IMR-90 (cell line): ENCODE measurements at regions not wholly inside any gene's neighbourhood (a gene's known extent, or its start where the extent isn't known, plus 50 kb on each side); places are given as distances from the start of the nearest gene placed in this dataset.
"Not testable (repeated sequence)": the region's sequence is repeated elsewhere in the genome, so short reads cannot be mapped to it uniquely, and the experiment has no call there.

Source experiments
- ATAC-seq: fragments of 200-7000 bp; cut with Tn5 transposase; 2 replicates; pipeline ENCODE4 v1.9.1; 2020; ENCODE audit warnings: low read depth, mild to moderate bottlenecking, moderate library complexity
- BruUV-seq: library from RNA; stranded (reverse); fragments of 400-500 nt; replicated peaks from 2 replicates; lab custom pipeline; 2021; lab: Mats Ljungman, UMichigan
- CTCF ChIA-PET: fragments of 300-600 bp; formaldehyde crosslinking; extraction: SDS; loops from one replicate; lab custom pipeline; 2021; ENCODE audit warnings: antibody characterized with exemption; lab: Yijun Ruan, JAX
- POLR2A ChIA-PET: fragments of 300-600 bp; sonication (Branson Sonifier 250); formaldehyde crosslinking; loops from one replicate; lab custom pipeline; 2022; ENCODE audit warnings: antibody characterized with exemption; ENCODE audit not compliant: unreplicated experiment; lab: Charles Lee
- DNase-seq: peaks from one replicate; pipeline ENCODE4 v3.0.0; 2013
- H2AFZ ChIP-seq: replicated peaks from 2 replicates; pipeline ENCODE3; 2013; ENCODE audit warnings: low read length, mild to moderate bottlenecking; ENCODE audit not compliant: poor library complexity
- H2AK5ac ChIP-seq: 2 replicates; pipeline ENCODE4 v1.6.1; 2013; ENCODE audit warnings: low read depth, low read length, inconsistent platforms
- H2AK9ac ChIP-seq: replicated peaks from 2 replicates; pipeline ENCODE3; 2013; ENCODE audit warnings: mild to moderate bottlenecking, low read depth, low read length, moderate library complexity; ENCODE audit not compliant: poor library complexity
- H2BK120ac ChIP-seq: 2 replicates; pipeline ENCODE4 v1.6.1; 2013; ENCODE audit warnings: low read depth, low read length, inconsistent platforms
- H2BK15ac ChIP-seq: 3 replicates; pipeline ENCODE4 v1.6.1; 2013; ENCODE audit warnings: low read depth, low read length, inconsistent platforms
- H2BK20ac ChIP-seq: 2 replicates; pipeline ENCODE4 v1.6.1; 2013; ENCODE audit warnings: low read depth, mild to moderate bottlenecking, inconsistent platforms, low read length, moderate library complexity
- H2BK5ac ChIP-seq: 2 replicates; pipeline ENCODE4 v1.6.1; 2013; ENCODE audit warnings: mild to moderate bottlenecking, low read depth, low read length, inconsistent platforms; ENCODE audit not compliant: poor library complexity, severe bottlenecking
- H3K14ac ChIP-seq: replicated peaks from 2 replicates; pipeline ENCODE4 v1.6.1; 2013; ENCODE audit warnings: low read depth, low read length, inconsistent platforms
- H3K18ac ChIP-seq: 2 replicates; pipeline ENCODE4 v1.6.1; 2013; ENCODE audit warnings: low read depth, low read length, control low read depth
- H3K23ac ChIP-seq: 2 replicates; pipeline ENCODE4 v1.6.1; 2013; ENCODE audit warnings: low read depth, low read length, inconsistent platforms
- H3K27ac ChIP-seq: 2 replicates; pipeline ENCODE4 v1.5.1; 2013; ENCODE audit warnings: mild to moderate bottlenecking, control low read depth, low read length; ENCODE audit not compliant: insufficient read depth
- H3K27me3 ChIP-seq: 2 replicates; pipeline ENCODE4 v1.6.1; 2013; ENCODE audit warnings: low read length; ENCODE audit not compliant: control insufficient read depth, insufficient read depth
- H3K36me3 ChIP-seq: 2 replicates; pipeline ENCODE4 v1.6.1; 2013; ENCODE audit warnings: low read length, mixed read lengths; ENCODE audit not compliant: control insufficient read depth, insufficient read depth
- H3K4ac ChIP-seq: 2 replicates; pipeline ENCODE4 v1.6.1; 2013; ENCODE audit warnings: low read depth, low read length, inconsistent platforms
- H3K4me1 ChIP-seq: 2 replicates; pipeline ENCODE4 v1.6.1; 2013; ENCODE audit warnings: low read length, mixed read lengths; ENCODE audit not compliant: control insufficient read depth, insufficient read depth
- H3K4me2 ChIP-seq: 2 replicates; pipeline ENCODE4 v1.6.1; 2013; ENCODE audit warnings: low read depth, mild to moderate bottlenecking, control low read depth, low read length, moderate library complexity
- H3K4me3 ChIP-seq: 2 replicates; pipeline ENCODE4 v1.5.1; 2013; ENCODE audit warnings: low read depth, mild to moderate bottlenecking, control low read depth, low read length, moderate library complexity; ENCODE audit not compliant: insufficient read depth
- H3K56ac ChIP-seq: 2 replicates; pipeline ENCODE4 v1.6.1; 2013; ENCODE audit warnings: low read length, inconsistent platforms; ENCODE audit not compliant: insufficient read depth; ENCODE audit errors: extremely low read depth
- H3K79me1 ChIP-seq, 2 experiments: 2 replicates each; pipeline ENCODE4 v1.6.1; 2013; ENCODE audit warnings: low read length in 2 of 2, inconsistent platforms in 1 of 2, low read depth in 1 of 2
- H3K9ac ChIP-seq: 2 replicates; pipeline ENCODE4 v1.6.1; 2013; ENCODE audit warnings: low read depth, low read length, control low read depth
- H3K9me1 ChIP-seq: 2 replicates; pipeline ENCODE4 v1.6.1; 2013; ENCODE audit warnings: low read length, inconsistent platforms; ENCODE audit not compliant: insufficient read depth
- H3K9me3 ChIP-seq: 2 replicates; pipeline ENCODE4 v1.6.1; 2013; ENCODE audit warnings: low read length; ENCODE audit not compliant: control insufficient read depth, insufficient read depth
- H4K20me1 ChIP-seq: 2 replicates; pipeline ENCODE4 v1.6.1; 2013; ENCODE audit warnings: low read length, inconsistent platforms; ENCODE audit not compliant: insufficient read depth
- H4K5ac ChIP-seq: 2 replicates; pipeline ENCODE4 v1.6.1; 2013; ENCODE audit warnings: mild to moderate bottlenecking, low read depth, low read length, control low read depth
- H4K8ac ChIP-seq, 2 experiments: 2 replicates each; pipeline ENCODE4 v1.6.1; 2013; ENCODE audit warnings: low read depth in 2 of 2, low read length in 2 of 2, control low read depth in 1 of 2, inconsistent platforms in 1 of 2
- H4K91ac ChIP-seq: 2 replicates; pipeline ENCODE4 v1.6.1; 2013; ENCODE audit warnings: low read depth, low read length, inconsistent platforms; ENCODE audit not compliant: insufficient read depth
- FOS ChIP-seq: fragments of 150-350 bp; IDR thresholded peaks from 2 replicates; pipeline ENCODE4 v1.6.1; 2016; ENCODE audit warnings: low read depth, low read length
- MAFK ChIP-seq: IDR thresholded peaks from 2 replicates; pipeline ENCODE4 v1.6.1; 2012; ENCODE audit warnings: low read depth, low read length, improper control_type of control experiment
- MAZ ChIP-seq: IDR thresholded peaks from 2 replicates; pipeline ENCODE4 v1.6.1; 2012; ENCODE audit warnings: low read depth, mild to moderate bottlenecking, low read length, improper control_type of control experiment, moderate library complexity, borderline replicate concordance
- MXI1 ChIP-seq: IDR thresholded peaks from 2 replicates; pipeline ENCODE4 v1.6.1; 2012; ENCODE audit warnings: low read depth, mild to moderate bottlenecking, low read length, moderate library complexity, borderline replicate concordance
- POLR2A ChIP-seq: IDR thresholded peaks from 2 replicates; pipeline ENCODE4 v1.6.1; 2012; ENCODE audit warnings: mild to moderate bottlenecking, low read depth, low read length
- RFX5 ChIP-seq: IDR thresholded peaks from 2 replicates; pipeline ENCODE4 v1.8.0; 2012; ENCODE audit warnings: low read depth, mild to moderate bottlenecking, low read length, moderate library complexity
- SMC3 ChIP-seq: fragments of 150-350 bp; IDR thresholded peaks from 2 replicates; pipeline ENCODE4 v1.6.1; 2016; ENCODE audit warnings: low read depth, mild to moderate bottlenecking, antibody characterized with exemption, low read length, moderate library complexity
- WGBS, 2 experiments: methylation state at CpG; one replicate each; pipeline versions ENCODE4 v1.1.5 to v1.1.7; 2013; ENCODE audit warnings: missing lambda C conversion rate in 2 of 2; ENCODE audit not compliant: insufficient read length in 1 of 2; ENCODE audit errors: extremely low coverage in 2 of 2; 5-methylcytosine and 5-hydroxymethylcytosine counted together
- dilution Hi-C: fragments of 300-500 bp; cut with HindIII; formaldehyde crosslinking; loops from one replicate; pipeline ENCODE4 v1.14.3; 2018; ENCODE audit warnings: low sequenced_read_pairs; ENCODE audit not compliant: unreplicated experiment
- in situ Hi-C: fragments of 300-500 bp; cut with MboI; formaldehyde crosslinking; loops from 3 replicates; pipeline ENCODE4 v1.14.3; 2019; ENCODE audit warnings: low sequenced_read_pairs, inconsistent platforms, mixed read lengths
- intact Hi-C: fragments of 100-400 bp; cut with micrococcal nuclease; formaldehyde crosslinking; loops from 2 replicates; pipeline ENCODE4 v1.10.0; 2022
- TF ChIP-seq, protein P1 (sequence below): fragments of 150-350 bp; IDR thresholded peaks from 2 replicates; pipeline ENCODE4 v1.6.1; 2017; ENCODE audit warnings: mild to moderate bottlenecking, antibody characterized with exemption, low read length, low read depth

GRCh38 chr1:29590583-29591565 is 354.6 kb downstream of the PTPRU start:
- in situ Hi-C loops (no loop called here), dilution Hi-C loops (no loop called here), intact Hi-C loops (no loop called here)
- Histone ChIP-seq H3K14ac (no peak overlapping the region), H3K36me3 (no peaks in the 10 kb centered on the region), H3K9me3 (no peaks in the 10 kb centered on the region), H3K18ac (no peak overlapping the region), H2AFZ (no peak overlapping the region), H3K4me2 (no peak overlapping the region), H3K27ac (no peak overlapping the region), H4K5ac (no peak overlapping the region), H2AK5ac (no peak overlapping the region), H4K8ac (no peak overlapping the region), H3K4ac (no peak overlapping the region), H3K4me1 (no peaks in the 10 kb centered on the region), H2BK15ac (no peak overlapping the region), H4K91ac (no peak overlapping the region), H3K9ac (no peak overlapping the region), H2BK20ac (no peak overlapping the region), H2BK120ac (no peak overlapping the region), H3K23ac (no peak overlapping the region), H2AK9ac (no peak overlapping the region), H4K20me1 (no peaks in the 10 kb centered on the region), H3K27me3 (no peaks in the 10 kb centered on the region), H3K79me1 (no peaks in the 10 kb centered on the region), H3K9me1 (no peaks in the 10 kb centered on the region), H3K56ac (no peak overlapping the region), H2BK5ac (no peak overlapping the region), H3K4me3 (no peak overlapping the region)
- ATAC-seq (no peak), DNase-seq (peak; percentile 21)
- no TSS peak for BruUV-seq
- no peak for TF ChIP-seq MXI1
- no peak for TF ChIP-seq POLR2A
- no peak for TF ChIP-seq MAZ
- no peak for TF ChIP-seq FOS
- TF ChIP-seq RFX5, result no peak
- TF ChIP-seq SMC3, result no peak
- TF ChIP-seq, protein P1, sequence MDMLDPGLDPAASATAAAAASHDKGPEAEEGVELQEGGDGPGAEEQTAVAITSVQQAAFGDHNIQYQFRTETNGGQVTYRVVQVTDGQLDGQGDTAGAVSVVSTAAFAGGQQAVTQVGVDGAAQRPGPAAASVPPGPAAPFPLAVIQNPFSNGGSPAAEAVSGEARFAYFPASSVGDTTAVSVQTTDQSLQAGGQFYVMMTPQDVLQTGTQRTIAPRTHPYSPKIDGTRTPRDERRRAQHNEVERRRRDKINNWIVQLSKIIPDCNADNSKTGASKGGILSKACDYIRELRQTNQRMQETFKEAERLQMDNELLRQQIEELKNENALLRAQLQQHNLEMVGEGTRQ, result no peak
- TF ChIP-seq MAFK, result no peak
- ChIA-PET POLR2A (no interaction called here), CTCF (no interaction called here)
- no CpG with 5 or more reads among the region's 10 CpGs for WGBS, 2 experiments

DNA sequence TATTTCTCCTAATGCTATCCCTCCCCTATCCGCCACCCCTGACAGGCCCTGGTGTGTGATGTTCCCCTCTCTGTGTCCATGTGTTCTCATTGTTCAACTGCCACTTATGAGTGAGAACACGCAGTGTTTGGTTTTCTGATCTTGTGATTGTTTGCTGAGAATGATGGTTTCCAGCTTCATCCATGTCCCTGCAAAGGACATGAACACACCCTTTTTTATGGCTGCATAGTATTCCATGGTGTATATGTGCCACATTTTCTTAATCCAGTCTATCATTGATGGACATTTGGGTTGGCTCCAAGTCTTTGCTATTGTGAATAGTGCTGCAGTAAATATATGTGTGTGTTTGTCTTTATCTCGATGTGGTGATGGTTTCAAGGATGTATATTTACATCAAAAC is 353.4 kb downstream of the PTPRU start:
- no CpG with 5 or more reads among the region's 3 CpGs for WGBS, 2 experiments
- H3K9ac ChIP-seq, H2AK5ac ChIP-seq, H3K14ac ChIP-seq, H3K56ac ChIP-seq, H2AFZ ChIP-seq, H4K5ac ChIP-seq, intact Hi-C loops, H4K20me1 ChIP-seq, H3K79me1 ChIP-seq, H3K18ac ChIP-seq, H3K36me3 ChIP-seq, H3K27me3 ChIP-seq, H3K23ac ChIP-seq, H3K4me3 ChIP-seq, DNase-seq, H2BK20ac ChIP-seq, H2AK9ac ChIP-seq, H2BK15ac ChIP-seq, H3K27ac ChIP-seq, dilution Hi-C loops, H3K9me1 ChIP-seq, H2BK5ac ChIP-seq, POLR2A ChIA-PET, H2BK120ac ChIP-seq, ATAC-seq, H3K4me2 ChIP-seq, CTCF ChIA-PET, H3K4ac ChIP-seq, H4K91ac ChIP-seq, H4K8ac ChIP-seq, H3K9me3 ChIP-seq, BruUV-seq, H3K4me1 ChIP-seq, in situ Hi-C loops: not testable (repeated sequence)
